Caco-2 (cell line): ENCODE measurements at regions not wholly inside any gene's neighbourhood (a gene's known extent, or its start where the extent isn't known, plus 50 kb on each side); places are given as distances from the start of the nearest gene placed in this dataset.

Experiments used
- BruUV-seq: library from RNA; stranded (reverse); fragments of 400-500 nt; replicated peaks from 2 replicates; lab custom pipeline; 2021; lab: Mats Ljungman, UMichigan
- CTCF ChIA-PET: fragments of 300-600 bp; sonication (Branson Sonifier 250); formaldehyde crosslinking; loops from one replicate; lab custom pipeline; 2022; ENCODE audit warnings: antibody characterized with exemption; lab: Charles Lee
- POLR2A ChIA-PET: fragments of 300-600 bp; sonication (Branson Sonifier 250); formaldehyde crosslinking; loops from one replicate; lab custom pipeline; 2022; ENCODE audit warnings: antibody characterized with exemption; lab: Charles Lee
- DNase-seq, 2 experiments: peaks; one replicate each; pipeline versions ENCODE4 v3.0.0 to v3.0.0-alpha.2; 2020 to 2022
- H3K27me3 ChIP-seq: replicated peaks from 2 replicates; pipeline ENCODE4 v1.6.0; 2011; ENCODE audit warnings: low read length; ENCODE audit not compliant: control insufficient read depth, insufficient read depth
- H3K36me3 ChIP-seq: 2 replicates; pipeline ENCODE4 v1.5.1; 2011; ENCODE audit warnings: low read length; ENCODE audit not compliant: control insufficient read depth, insufficient read depth
- H3K4me1 ChIP-seq: fragments of 250-450 bp; sonication (Bioruptor Pico); 2 replicates; pipeline ENCODE4 v1.5.1; 2020; ENCODE audit warnings: mild to moderate bottlenecking
- H3K4me3 ChIP-seq: 2 replicates; pipeline ENCODE4 v1.5.1; 2011; ENCODE audit warnings: low read depth, mild to moderate bottlenecking, control low read depth, low read length
- H3K9me3 ChIP-seq: fragments of 250-450 bp; sonication (Bioruptor Pico); 2 replicates; pipeline ENCODE4 v1.5.1; 2020; ENCODE audit warnings: mild to moderate bottlenecking, moderate library complexity
- H3K27ac Mint-ChIP-seq: one replicate; pipeline ENCODE4 v1.8.0; 2022; ENCODE audit warnings: mixed read lengths; ENCODE audit not compliant: unreplicated experiment
- H3K27me3 Mint-ChIP-seq: one replicate; pipeline ENCODE4 v1.8.0; 2022; ENCODE audit warnings: mixed read lengths; ENCODE audit not compliant: insufficient read depth, unreplicated experiment
- H3K36me3 Mint-ChIP-seq: one replicate; pipeline ENCODE4 v1.8.0; 2022; ENCODE audit warnings: mild to moderate bottlenecking, mixed read lengths; ENCODE audit not compliant: insufficient read depth, unreplicated experiment
- H3K4me1 Mint-ChIP-seq: one replicate; pipeline ENCODE4 v1.8.0; 2022; ENCODE audit warnings: low read depth, mixed read lengths; ENCODE audit not compliant: unreplicated experiment
- H3K4me3 Mint-ChIP-seq: one replicate; pipeline ENCODE4 v1.8.0; 2022; ENCODE audit warnings: mild to moderate bottlenecking, moderate library complexity, mixed read lengths; ENCODE audit not compliant: unreplicated experiment
- H3K9me3 Mint-ChIP-seq: one replicate; pipeline ENCODE4 v1.8.0; 2022; ENCODE audit warnings: mixed read lengths; ENCODE audit not compliant: unreplicated experiment
- intact Hi-C: fragments of 100-400 bp; cut with micrococcal nuclease; formaldehyde crosslinking; loops from one replicate; pipeline ENCODE4 v1.10.0; 2022; ENCODE audit not compliant: unreplicated experiment
- TF ChIP-seq, protein P1 (sequence below), 2 experiments: fragments of 200-600 bp in 1 of 2; IDR thresholded peaks; 1 replicate in 1 of 2; 2 replicates in 1 of 2; pipeline versions ENCODE4 v1.5.1 to v1.8.0; 2011 to 2022; ENCODE audit warnings: antibody characterized with exemption in 1 of 2, control low read depth in 1 of 2, inconsistent platforms in 1 of 2, low read depth in 1 of 2, low read length in 1 of 2, mild to moderate bottlenecking in 1 of 2, moderate library complexity in 1 of 2; ENCODE audit not compliant: insufficient read depth in 1 of 2, severe bottlenecking in 1 of 2, unreplicated experiment in 1 of 2

GRCh38 chr10:29009464-29009863 is 279.4 kb upstream of the LYZL1 start:
- H3K4me3 Mint-ChIP-seq, result no peak overlapping the region
- TF ChIP-seq, protein P1, sequence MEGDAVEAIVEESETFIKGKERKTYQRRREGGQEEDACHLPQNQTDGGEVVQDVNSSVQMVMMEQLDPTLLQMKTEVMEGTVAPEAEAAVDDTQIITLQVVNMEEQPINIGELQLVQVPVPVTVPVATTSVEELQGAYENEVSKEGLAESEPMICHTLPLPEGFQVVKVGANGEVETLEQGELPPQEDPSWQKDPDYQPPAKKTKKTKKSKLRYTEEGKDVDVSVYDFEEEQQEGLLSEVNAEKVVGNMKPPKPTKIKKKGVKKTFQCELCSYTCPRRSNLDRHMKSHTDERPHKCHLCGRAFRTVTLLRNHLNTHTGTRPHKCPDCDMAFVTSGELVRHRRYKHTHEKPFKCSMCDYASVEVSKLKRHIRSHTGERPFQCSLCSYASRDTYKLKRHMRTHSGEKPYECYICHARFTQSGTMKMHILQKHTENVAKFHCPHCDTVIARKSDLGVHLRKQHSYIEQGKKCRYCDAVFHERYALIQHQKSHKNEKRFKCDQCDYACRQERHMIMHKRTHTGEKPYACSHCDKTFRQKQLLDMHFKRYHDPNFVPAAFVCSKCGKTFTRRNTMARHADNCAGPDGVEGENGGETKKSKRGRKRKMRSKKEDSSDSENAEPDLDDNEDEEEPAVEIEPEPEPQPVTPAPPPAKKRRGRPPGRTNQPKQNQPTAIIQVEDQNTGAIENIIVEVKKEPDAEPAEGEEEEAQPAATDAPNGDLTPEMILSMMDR (IDR thresholded peaks at IDR 0.05; ENCODE audit: insufficient read depth in 1 of 2, low read depth in 1 of 2, low read length in 1 of 2, severe bottlenecking in 1 of 2, unreplicated experiment in 1 of 2), result no peak

DNA sequence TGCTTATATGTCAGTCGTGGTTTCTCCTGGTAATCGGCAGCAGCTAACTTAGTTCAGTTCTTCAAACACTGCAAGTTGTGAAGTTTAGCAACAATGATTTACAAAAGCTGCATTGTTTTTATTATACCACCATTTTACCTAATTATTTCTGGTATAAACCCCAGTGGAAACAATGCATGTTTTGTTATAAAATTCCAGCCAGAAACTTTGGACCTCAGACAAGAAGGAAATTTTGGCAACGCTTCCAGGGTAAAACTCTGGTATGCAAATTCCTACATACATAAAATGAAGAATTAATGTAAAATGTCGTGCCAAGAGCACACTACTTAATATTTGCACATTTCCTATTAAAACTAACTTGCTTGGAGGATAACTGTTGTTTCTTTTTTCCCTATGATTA is 277.4 kb upstream of the LYZL1 start:
- no peak overlapping the region for H3K27ac Mint-ChIP-seq
- intact Hi-C loops, result no loop called here
- H3K9me3 Mint-ChIP-seq, result no peaks in the 10 kb centered on the region
- BruUV-seq, result no TSS peak
- TF ChIP-seq, protein P1 (IDR thresholded peaks at IDR 0.05; ENCODE audit: insufficient read depth in 1 of 2, low read depth in 1 of 2, low read length in 1 of 2, severe bottlenecking in 1 of 2, unreplicated experiment in 1 of 2), result no peak
- no peak overlapping the region for H3K4me3 Mint-ChIP-seq
- H3K27me3 Mint-ChIP-seq, result no peaks in the 10 kb centered on the region
- H3K4me1 Mint-ChIP-seq, result peaks cover 16% of the 10 kb centered on the region
- peaks cover 24% of the 10 kb centered on the region for H3K9me3 ChIP-seq
- no peaks in the 10 kb centered on the region for H3K36me3 Mint-ChIP-seq
- H3K4me1 ChIP-seq, result peaks cover 13% of the 10 kb centered on the region; the same call in 1 of the 2 replicates
- no peaks in the 10 kb centered on the region for H3K27me3 ChIP-seq
- no peak for DNase-seq
- H3K4me3 ChIP-seq, result no peak overlapping the region
- H3K36me3 ChIP-seq, result no peaks in the 10 kb centered on the region
- ChIA-PET CTCF (no interaction called here), POLR2A (no interaction called here)

More at GRCh38 chr10:29009464-29009863, 279.4 kb upstream of the LYZL1 start:
- Mint-ChIP-seq H3K36me3 (no peaks in the 10 kb centered on the region), H3K9me3 (no peaks in the 10 kb centered on the region), H3K4me1 (peaks cover 8% of the 10 kb centered on the region), H3K27me3 (no peaks in the 10 kb centered on the region), H3K27ac (no peak overlapping the region)
- intact Hi-C loops, result no loop called here
- CTCF ChIA-PET, result interaction anchor here (0.5 kb wide), 1 partner anchor 600 kb away, joined by 3 read pairs; no protein-coding TSS in a partner anchor
- Histone ChIP-seq H3K4me3 (no peak overlapping the region), H3K27me3 (no peaks in the 10 kb centered on the region), H3K4me1 (peaks cover 13% of the 10 kb centered on the region; the same call in 1 of the 2 replicates), H3K36me3 (no peaks in the 10 kb centered on the region), H3K9me3 (peaks cover 22% of the 10 kb centered on the region)
- no peak for DNase-seq
- no TSS peak for BruUV-seq
- POLR2A ChIA-PET, result interaction anchor here (0.8 kb wide), 1 partner anchor 13 kb away, joined by 3 read pairs; no protein-coding TSS in a partner anchor

DNA sequence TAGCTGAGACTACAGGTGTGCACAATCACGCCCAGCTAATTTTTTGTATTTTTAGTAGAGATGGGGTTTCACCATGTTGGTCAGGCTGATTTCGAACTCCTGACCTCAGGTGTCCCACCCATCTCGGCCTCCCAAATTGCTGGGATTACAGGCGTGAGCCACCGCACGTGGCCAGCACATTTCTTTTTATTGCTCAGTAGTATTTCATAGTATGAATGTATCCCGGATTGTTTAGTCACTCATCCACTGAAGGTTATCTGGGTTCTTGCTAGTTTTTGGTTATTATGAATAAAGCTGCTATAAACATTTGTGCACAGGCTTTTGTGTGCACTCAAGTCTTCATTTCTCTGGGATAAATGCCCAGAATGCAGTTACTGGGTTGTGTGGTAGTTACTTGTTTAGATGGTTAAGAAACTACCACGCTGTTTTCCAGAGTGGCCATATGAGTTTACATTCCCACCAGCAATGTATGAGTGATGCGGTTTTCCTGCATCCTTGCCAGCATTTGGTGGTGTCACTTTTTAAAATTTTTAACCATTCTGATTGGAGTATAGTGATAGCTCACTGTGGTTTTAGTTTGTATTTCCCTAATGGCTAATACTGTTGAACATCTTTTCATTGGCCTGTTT is 275.8 kb upstream of the LYZL1 start:
- Histone ChIP-seq H3K4me3 (no peak overlapping the region), H3K36me3 (no peaks in the 10 kb centered on the region), H3K9me3 (peaks cover 12% of the 10 kb centered on the region; the same call in 1 of the 2 replicates), H3K27me3 (no peaks in the 10 kb centered on the region), H3K4me1 (peaks cover 6% of the 10 kb centered on the region; the same call in 1 of the 2 replicates)
- Mint-ChIP-seq H3K36me3 (no peaks in the 10 kb centered on the region), H3K4me3 (no peak overlapping the region), H3K4me1 (peaks cover 7% of the 10 kb centered on the region), H3K9me3 (peaks cover 13% of the 10 kb centered on the region), H3K27ac (no peak overlapping the region), H3K27me3 (no peaks in the 10 kb centered on the region)
- POLR2A ChIA-PET, result no interaction called here
- intact Hi-C loops, result no loop called here
- TF ChIP-seq, protein P1 (IDR thresholded peaks at IDR 0.05; ENCODE audit: insufficient read depth in 1 of 2, low read depth in 1 of 2, low read length in 1 of 2, severe bottlenecking in 1 of 2, unreplicated experiment in 1 of 2), result no peak
- BruUV-seq, result no TSS peak
- CTCF ChIA-PET, result no interaction called here
- DNase-seq, result no peak
